ENCODE measurements at regions not wholly inside any gene's neighbourhood (a gene's known extent, or its start where the extent isn't known, plus 50 kb on each side); places are given as distances from the start of the nearest gene placed in this dataset.
A peak's percentile ranks its signal among the peaks of the same experiment; 100 is the strongest.

DNA sequence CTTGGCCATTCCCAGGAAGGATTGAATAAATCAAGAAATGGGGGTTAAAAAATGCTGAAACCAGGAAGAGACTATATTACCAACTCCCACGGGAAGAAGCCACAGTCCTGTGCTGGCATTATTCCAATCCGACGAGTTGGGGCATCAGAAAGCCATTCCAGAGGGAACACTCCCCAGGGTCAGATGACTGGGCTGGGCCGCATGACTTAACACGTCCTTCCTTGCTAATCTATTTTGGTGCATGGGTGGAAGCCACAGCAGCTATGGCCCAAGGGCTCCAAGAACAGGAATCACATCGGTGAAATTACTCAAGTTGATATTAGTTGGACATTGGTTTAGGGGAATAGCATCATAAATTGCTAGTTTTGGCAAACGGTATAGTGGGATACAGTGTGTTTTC, 592.9 kb upstream of the NRP1 start:
- 53 to 62% methylated on average over 7 of the region's 7 CpGs for WGBS, 2 donors
- no peaks in the 10 kb centered on the region for H3K36me3 ChIP-seq
- no peaks in the 10 kb centered on the region for H3K27me3 ChIP-seq
- H3K4me3 ChIP-seq: no peak overlapping the region
- ATAC-seq: peak in 1 of 8 donors; percentile 55
- H3K27ac ChIP-seq: no peak overlapping the region
- peaks cover 0 to 12% (median 0%) of the 10 kb centered on the region in 11 donors for H3K9me3 ChIP-seq
- TF ChIP-seq, protein P1, sequence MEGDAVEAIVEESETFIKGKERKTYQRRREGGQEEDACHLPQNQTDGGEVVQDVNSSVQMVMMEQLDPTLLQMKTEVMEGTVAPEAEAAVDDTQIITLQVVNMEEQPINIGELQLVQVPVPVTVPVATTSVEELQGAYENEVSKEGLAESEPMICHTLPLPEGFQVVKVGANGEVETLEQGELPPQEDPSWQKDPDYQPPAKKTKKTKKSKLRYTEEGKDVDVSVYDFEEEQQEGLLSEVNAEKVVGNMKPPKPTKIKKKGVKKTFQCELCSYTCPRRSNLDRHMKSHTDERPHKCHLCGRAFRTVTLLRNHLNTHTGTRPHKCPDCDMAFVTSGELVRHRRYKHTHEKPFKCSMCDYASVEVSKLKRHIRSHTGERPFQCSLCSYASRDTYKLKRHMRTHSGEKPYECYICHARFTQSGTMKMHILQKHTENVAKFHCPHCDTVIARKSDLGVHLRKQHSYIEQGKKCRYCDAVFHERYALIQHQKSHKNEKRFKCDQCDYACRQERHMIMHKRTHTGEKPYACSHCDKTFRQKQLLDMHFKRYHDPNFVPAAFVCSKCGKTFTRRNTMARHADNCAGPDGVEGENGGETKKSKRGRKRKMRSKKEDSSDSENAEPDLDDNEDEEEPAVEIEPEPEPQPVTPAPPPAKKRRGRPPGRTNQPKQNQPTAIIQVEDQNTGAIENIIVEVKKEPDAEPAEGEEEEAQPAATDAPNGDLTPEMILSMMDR (IDR thresholded peaks at IDR 0.05): no peak
- intact Hi-C loops (cut with DNase I): no loop called here
- H3K4me1 ChIP-seq: peaks cover 0 to 7% (median 0%) of the 10 kb centered on the region in 9 donors
- DNase-seq: peak in 1 of 2 donors; percentile 5

DNA sequence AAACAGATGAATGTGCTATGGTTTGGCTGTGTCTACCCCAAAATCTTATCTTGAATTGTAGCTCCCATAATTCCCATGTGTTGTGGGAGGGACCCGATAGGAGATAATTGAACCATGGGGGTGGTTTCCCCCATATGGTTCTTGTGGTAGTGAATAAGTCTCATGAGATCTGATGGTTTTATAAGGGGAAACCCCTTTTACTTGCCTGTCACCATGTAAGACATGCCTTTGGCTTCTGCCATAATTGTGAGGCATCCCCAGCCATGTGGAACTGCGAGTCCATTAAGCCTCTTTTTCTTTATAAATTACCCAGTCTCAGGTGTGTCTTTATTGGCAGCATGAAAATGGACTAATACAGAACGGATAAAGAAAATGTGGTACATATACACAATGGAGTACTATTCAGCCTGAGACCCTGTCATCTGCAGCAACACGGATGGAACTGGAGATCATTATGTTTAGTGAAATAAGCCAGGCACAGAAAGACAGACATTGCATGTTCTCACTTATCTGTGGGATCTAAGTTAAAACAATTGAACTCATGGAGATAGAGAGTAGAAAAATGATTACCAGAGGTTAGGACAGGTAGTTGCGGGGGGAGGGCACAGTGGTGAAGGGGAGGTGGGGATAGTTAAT, 587.6 kb upstream of the NRP1 start:
- no peaks in the 10 kb centered on the region for H3K36me3 ChIP-seq
- no peaks in the 10 kb centered on the region for H3K4me1 ChIP-seq
- H3K9me3 ChIP-seq: peaks cover 0 to 12% (median 0%) of the 10 kb centered on the region in 11 donors
- DNase-seq (no peak), ATAC-seq (no peak)
- WGBS, 2 donors: 70 to 73% methylated on average over 5 of the region's 5 CpGs
- H3K27ac ChIP-seq: no peak overlapping the region
- no peak overlapping the region for H3K4me3 ChIP-seq
- TF ChIP-seq, protein P1 (IDR thresholded peaks at IDR 0.05): no peak
- no peaks in the 10 kb centered on the region for H3K27me3 ChIP-seq
- intact Hi-C loops (cut with DNase I): no loop called here

DNA sequence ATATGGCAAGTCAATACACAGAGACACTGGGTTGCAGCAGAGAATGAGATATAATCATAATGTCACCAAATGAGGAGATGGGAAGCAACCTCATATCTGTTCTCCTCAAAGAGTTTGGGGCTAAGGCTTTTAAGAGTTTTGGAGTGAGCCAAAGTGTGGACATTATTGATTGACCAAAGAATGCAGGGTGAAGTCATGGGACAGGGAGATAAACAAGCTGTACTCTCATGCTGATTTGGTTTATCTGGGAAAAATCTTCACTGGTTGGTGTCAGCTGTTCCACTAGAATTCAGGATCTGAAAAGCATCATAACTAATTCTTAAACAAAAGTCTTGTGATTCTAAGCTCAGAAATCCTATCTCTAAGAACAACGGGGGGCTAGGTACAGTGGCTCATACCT, 585.9 kb upstream of the NRP1 start:
- H3K4me3 ChIP-seq: no peak overlapping the region
- H3K9me3 ChIP-seq: peaks cover 0 to 12% (median 0%) of the 10 kb centered on the region in 11 donors
- ATAC-seq (no peak), DNase-seq (no peak)
- TF ChIP-seq, protein P1 (IDR thresholded peaks at IDR 0.05): no peak
- no peaks in the 10 kb centered on the region for H3K27me3 ChIP-seq
- no peaks in the 10 kb centered on the region for H3K4me1 ChIP-seq
- H3K36me3 ChIP-seq: no peaks in the 10 kb centered on the region
- intact Hi-C loops (cut with DNase I): no loop called here
- 87 to 89% methylated on average over 1 of the region's 1 CpG for WGBS, 2 donors
- no peak overlapping the region for H3K27ac ChIP-seq

DNA sequence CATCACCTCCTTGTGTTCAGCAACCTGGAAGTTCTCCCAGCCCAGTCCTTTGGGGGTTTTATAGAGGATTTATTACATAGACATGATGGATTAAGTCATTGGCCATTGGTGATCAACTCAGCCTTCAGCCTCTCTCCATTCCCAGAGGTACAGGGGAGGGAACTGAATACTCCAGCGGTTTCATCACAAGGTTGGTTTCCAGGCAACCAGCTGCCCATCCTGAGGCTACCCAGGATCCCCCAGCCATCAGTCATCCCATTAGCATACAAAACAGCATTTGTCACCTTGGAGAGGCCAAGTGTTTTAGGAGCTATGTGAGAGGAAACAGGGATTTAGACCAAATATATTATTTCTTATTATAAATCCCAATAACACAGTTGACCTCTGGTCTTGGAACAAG, 584.8 kb upstream of the NRP1 start:
- Histone ChIP-seq H3K36me3 (no peaks in the 10 kb centered on the region), H3K27ac (no peak overlapping the region), H3K4me1 (no peaks in the 10 kb centered on the region), H3K4me3 (no peak overlapping the region), H3K27me3 (no peaks in the 10 kb centered on the region), H3K9me3 (peaks cover 0 to 12% (median 0%) of the 10 kb centered on the region in 11 donors)
- DNase-seq (no peak), ATAC-seq (no peak)
- TF ChIP-seq, protein P1 (IDR thresholded peaks at IDR 0.05): no peak
- intact Hi-C loops (cut with DNase I): no loop called here
- WGBS, 2 donors: 87 to 95% methylated on average over 1 of the region's 1 CpG
